PC-9 (cell line): ENCODE measurements at regions not wholly inside any gene's neighbourhood (a gene's known extent, or its start where the extent isn't known, plus 50 kb on each side); places are given as distances from the start of the nearest gene placed in this dataset.

Experiments used
- BruUV-seq: library from RNA; stranded (reverse); fragments of 400-500 nt; replicated peaks from 2 replicates; lab custom pipeline; 2021; lab: Mats Ljungman, UMichigan
- CTCF ChIA-PET: fragments of 300-600 bp; sonication (Branson Sonifier 250); formaldehyde crosslinking; loops from one replicate; lab custom pipeline; 2022; ENCODE audit warnings: antibody characterized with exemption; lab: Charles Lee
- POLR2A ChIA-PET: fragments of 300-600 bp; sonication (Branson Sonifier 250); formaldehyde crosslinking; loops from one replicate; lab custom pipeline; 2022; ENCODE audit warnings: antibody characterized with exemption; ENCODE audit not compliant: unreplicated experiment; lab: Charles Lee
- DNase-seq, 2 experiments: peaks; one replicate each; pipeline versions ENCODE4 v3.0.0 to v3.0.0-alpha.2; 2015 to 2022; ENCODE audit warnings: mixed read lengths in 1 of 2
- H2AFZ ChIP-seq: fragments of 200-600 bp; sonication (generic); 2 replicates; pipeline ENCODE4 v1.8.1; 2017; ENCODE audit warnings: antibody characterized with exemption
- H3F3A ChIP-seq: fragments of 200-600 bp; sonication (generic); 2 replicates; pipeline ENCODE4 v1.8.1; 2017; ENCODE audit warnings: antibody characterized with exemption, mild to moderate bottlenecking, low read depth; ENCODE audit not compliant: insufficient read depth
- H3K27ac ChIP-seq: fragments of 200-600 bp; sonication (generic); 2 replicates; pipeline ENCODE4 v1.6.1; 2016; ENCODE audit warnings: mixed run types
- H3K27me3 ChIP-seq: fragments of 200-600 bp; sonication (generic); 2 replicates; pipeline ENCODE4 v1.6.1; 2016; ENCODE audit warnings: low read depth, mixed run types; ENCODE audit not compliant: insufficient read depth
- H3K36me3 ChIP-seq: fragments of 200-600 bp; sonication (generic); 2 replicates; pipeline ENCODE4 v1.6.1; 2016; ENCODE audit warnings: low read depth, mixed run types
- H3K4me1 ChIP-seq: fragments of 200-600 bp; sonication (generic); replicated peaks from 2 replicates; pipeline ENCODE4 v1.6.1; 2016; ENCODE audit warnings: mixed run types; ENCODE audit not compliant: insufficient read depth
- H3K4me2 ChIP-seq: fragments of 200-600 bp; sonication (generic); 2 replicates; pipeline ENCODE4 v1.6.1; 2017; ENCODE audit warnings: mixed run types
- H3K4me3 ChIP-seq: fragments of 200-600 bp; sonication (generic); 2 replicates; pipeline ENCODE4 v1.6.1; 2016; ENCODE audit warnings: mixed run types
- H3K79me2 ChIP-seq: fragments of 200-600 bp; sonication (generic); 2 replicates; pipeline ENCODE4 v1.6.1; 2017; ENCODE audit warnings: low read depth, mixed run types
- H3K9me2 ChIP-seq: fragments of 200-600 bp; sonication (generic); 2 replicates; pipeline ENCODE4 v1.8.1; 2017; ENCODE audit warnings: mild to moderate bottlenecking; ENCODE audit not compliant: insufficient read depth
- H3K9me3 ChIP-seq: fragments of 200-600 bp; sonication (generic); 2 replicates; pipeline ENCODE4 v1.8.1; 2016; ENCODE audit warnings: low read depth; ENCODE audit not compliant: insufficient read depth
- H4K20me1 ChIP-seq: fragments of 200-600 bp; sonication (generic); 2 replicates; pipeline ENCODE4 v1.8.1; 2017; ENCODE audit not compliant: insufficient read depth
- CTCF ChIP-seq: fragments of 200-600 bp; sonication (generic); conservative IDR thresholded peaks from 2 replicates; pipeline ENCODE4 v1.6.1; 2017; ENCODE audit warnings: mixed run types, antibody characterized with exemption, mild to moderate bottlenecking, moderate library complexity
- EZH2 ChIP-seq: fragments of 200-600 bp; sonication (generic); IDR thresholded peaks from 2 replicates; pipeline ENCODE4 v1.8.0; 2017; ENCODE audit warnings: antibody characterized with exemption, low read depth
- intact Hi-C: fragments of 100-400 bp; cut with micrococcal nuclease; formaldehyde crosslinking; loops from one replicate; pipeline ENCODE4 v1.10.0; 2022; ENCODE audit not compliant: unreplicated experiment

DNA sequence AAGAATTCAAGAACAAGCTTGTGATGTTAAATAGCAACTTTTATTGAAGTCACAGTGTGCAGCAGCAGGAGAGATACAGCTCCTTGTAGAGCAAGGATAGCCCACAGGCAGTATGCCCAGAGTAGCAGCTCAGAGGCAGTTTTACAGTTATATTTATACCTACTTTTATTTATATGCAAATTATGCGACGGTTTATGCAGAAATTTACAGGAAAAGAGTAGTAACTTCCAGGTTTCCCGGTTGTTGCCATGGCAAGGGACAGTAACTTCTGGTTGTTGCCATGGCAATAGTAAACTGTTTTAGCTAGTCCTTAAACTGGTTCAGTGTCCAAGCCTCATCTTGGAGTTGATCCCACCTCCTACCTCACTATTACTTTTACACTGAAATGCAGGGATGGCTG lies 344.6 kb upstream of the LYPLAL1 start:
- H3K9me2 ChIP-seq: no peaks in the 10 kb centered on the region
- no peak overlapping the region for H3K4me3 ChIP-seq
- no peaks in the 10 kb centered on the region for H3F3A ChIP-seq
- 0 out of 2 replicates have a peak, but pooled peaks cover 7% of the 10 kb centered on the region for H3K4me1 ChIP-seq
- H3K27ac ChIP-seq: no peak overlapping the region
- BruUV-seq: no TSS peak
- TF ChIP-seq EZH2: no peak
- no peak for TF ChIP-seq CTCF
- POLR2A ChIA-PET: interaction anchor here (0.5 kb wide), 1 partner anchor 425 kb away, joined by 3 read pairs; no protein-coding TSS in a partner anchor
- H3K36me3 ChIP-seq: no peaks in the 10 kb centered on the region
- H2AFZ ChIP-seq: no peak overlapping the region
- no peak for DNase-seq
- CTCF ChIA-PET: no interaction called here
- H3K79me2 ChIP-seq: no peaks in the 10 kb centered on the region
- H3K27me3 ChIP-seq: no peaks in the 10 kb centered on the region
- no peaks in the 10 kb centered on the region for H3K9me3 ChIP-seq
- H4K20me1 ChIP-seq: no peaks in the 10 kb centered on the region
- no peak overlapping the region for H3K4me2 ChIP-seq
- intact Hi-C loops: no loop called here

DNA sequence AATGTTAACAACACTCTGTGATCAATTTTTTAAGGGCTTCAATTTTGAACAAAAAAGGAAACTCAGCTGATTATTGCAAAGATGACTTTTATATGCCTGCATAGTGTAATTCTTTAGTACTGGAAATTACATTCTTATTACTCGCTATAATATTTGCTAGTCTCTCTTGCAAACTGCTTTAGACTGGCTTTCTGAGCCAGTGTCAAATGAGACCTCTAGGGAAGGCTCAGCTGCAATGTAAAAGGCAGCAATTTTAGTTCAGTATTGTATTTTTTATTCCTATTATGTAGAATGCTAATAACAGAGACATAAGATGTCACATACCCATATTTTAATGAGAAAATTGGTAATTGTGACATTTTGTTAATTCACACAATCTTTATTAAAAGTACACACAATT lies 338.1 kb upstream of the LYPLAL1 start:
- H3K79me2 ChIP-seq: no peaks in the 10 kb centered on the region
- H3K36me3 ChIP-seq: no peaks in the 10 kb centered on the region
- no peak overlapping the region for H3K4me3 ChIP-seq
- H3K9me2 ChIP-seq: no peaks in the 10 kb centered on the region
- POLR2A ChIA-PET: no interaction called here
- intact Hi-C loops: no loop called here
- no peaks in the 10 kb centered on the region for H3K4me1 ChIP-seq
- H3K27me3 ChIP-seq: no peaks in the 10 kb centered on the region
- no peaks in the 10 kb centered on the region for H3F3A ChIP-seq
- CTCF ChIA-PET: no interaction called here
- H3K9me3 ChIP-seq: no peaks in the 10 kb centered on the region
- no peak for DNase-seq
- no peak overlapping the region for H3K4me2 ChIP-seq
- no peak overlapping the region for H2AFZ ChIP-seq
- H4K20me1 ChIP-seq: no peaks in the 10 kb centered on the region
- no peak overlapping the region for H3K27ac ChIP-seq
- TF ChIP-seq CTCF: no peak
- TF ChIP-seq EZH2: no peak
- no TSS peak for BruUV-seq

- TF ChIP-seq EZH2: no peak
- no peak for TF ChIP-seq CTCF
- BruUV-seq: no TSS peak
Observed at GRCh38 chr1:218836264-218836663, 337.4 kb upstream of the LYPLAL1 start.

More at GRCh38 chr1:218836264-218836663, 337.4 kb upstream of the LYPLAL1 start:
- no peaks in the 10 kb centered on the region for H3F3A ChIP-seq
- no peaks in the 10 kb centered on the region for H3K79me2 ChIP-seq
- no peaks in the 10 kb centered on the region for H3K4me1 ChIP-seq
- H3K27me3 ChIP-seq: no peaks in the 10 kb centered on the region
- no peak overlapping the region for H3K4me2 ChIP-seq
- ChIA-PET CTCF (no interaction called here), POLR2A (no interaction called here)
- intact Hi-C loops: no loop called here
- H3K9me2 ChIP-seq: no peaks in the 10 kb centered on the region
- no peak overlapping the region for H3K27ac ChIP-seq
- H3K4me3 ChIP-seq: no peak overlapping the region
- no peaks in the 10 kb centered on the region for H3K36me3 ChIP-seq
- no peaks in the 10 kb centered on the region for H3K9me3 ChIP-seq
- no peaks in the 10 kb centered on the region for H4K20me1 ChIP-seq
- no peak for DNase-seq
- no peak overlapping the region for H2AFZ ChIP-seq
